GM21423 (cell line): ENCODE measurements at regions not wholly inside any gene's neighbourhood (a gene's known extent, or its start where the extent isn't known, plus 50 kb on each side); places are given as distances from the start of the nearest gene placed in this dataset.
"Not testable (repeated sequence)": the region's sequence is repeated elsewhere in the genome, so short reads cannot be mapped to it uniquely, and the experiment has no call there.

Source experiments
- ATAC-seq: cut with Tn5 transposase; IDR thresholded peaks from one replicate; pipeline ENCODE4 v1.9.1; 2021; ENCODE audit warnings: mild to moderate bottlenecking, moderate library complexity; ENCODE audit not compliant: unreplicated experiment

GRCh38 chr17:20840987-20841865 lies 201.6 kb downstream of the USP22 start:
- not testable (repeated sequence) for ATAC-seq

- not testable (repeated sequence) for ATAC-seq
These were observed 200.8 kb downstream of the USP22 start for GRCh38 chr17:20842012-20842411.

GRCh38 chr17:20843261-20843660 lies 199.6 kb downstream of the USP22 start:
- ATAC-seq, result not testable (repeated sequence)

GRCh38 chr17:20843799-20844553 lies 198.8 kb downstream of the USP22 start:
- not testable (repeated sequence) for ATAC-seq

- not testable (repeated sequence) for ATAC-seq
These were observed 193.9 kb downstream of the USP22 start for GRCh38 chr17:20848869-20849443.

- ATAC-seq, result not testable (repeated sequence)
These were observed 191.1 kb downstream of the USP22 start for GRCh38 chr17:20851591-20852238.

GRCh38 chr17:20852239-20852989 lies 190.4 kb downstream of the USP22 start:
- no peak for ATAC-seq

GRCh38 chr17:20852990-20853370 lies 189.8 kb downstream of the USP22 start:
- ATAC-seq, result no peak

GRCh38 chr17:20855910-20856470 lies 186.8 kb downstream of the USP22 start:
- not testable (repeated sequence) for ATAC-seq

GRCh38 chr17:20866444-20867209 lies 176.2 kb downstream of the USP22 start:
- ATAC-seq, result not testable (repeated sequence)

- ATAC-seq, result not testable (repeated sequence)
These were observed 175.3 kb downstream of the USP22 start for GRCh38 chr17:20867436-20867937.

GRCh38 chr17:20867938-20868661 lies 174.7 kb downstream of the USP22 start:
- ATAC-seq, result not testable (repeated sequence)

- ATAC-seq, result not testable (repeated sequence)
These were observed 174.2 kb downstream of the USP22 start for GRCh38 chr17:20868662-20869007.

GRCh38 chr17:20873173-20873572 lies 169.6 kb downstream of the USP22 start:
- ATAC-seq, result not testable (repeated sequence)

GRCh38 chr17:20873688-20874328 lies 169.0 kb downstream of the USP22 start:
- not testable (repeated sequence) for ATAC-seq

GRCh38 chr17:20877384-20877783 lies 165.4 kb downstream of the USP22 start:
- not testable (repeated sequence) for ATAC-seq

GRCh38 chr17:20890338-20890737 lies 152.5 kb downstream of the USP22 start:
- ATAC-seq, result no peak

GRCh38 chr17:20895426-20895825 lies 147.4 kb downstream of the USP22 start:
- not testable (repeated sequence) for ATAC-seq
